GM12891 (cell line): ENCODE measurements at regions not wholly inside any gene's neighbourhood (a gene's known extent, or its start where the extent isn't known, plus 50 kb on each side); places are given as distances from the start of the nearest gene placed in this dataset.

Experiments
- POLR2A ChIP-seq: IDR thresholded peaks from 2 replicates; pipeline ENCODE4 v1.6.1; 2011; ENCODE audit warnings: low read depth, low read length, control low read depth
- POLR2AphosphoS5 ChIP-seq: IDR thresholded peaks from 2 replicates; pipeline ENCODE4 v1.6.1; 2011; ENCODE audit warnings: low read depth, low read length, control low read depth
- TAF1 ChIP-seq: IDR thresholded peaks from 2 replicates; pipeline ENCODE4 v1.6.1; 2011; ENCODE audit warnings: low read depth, low read length, control low read depth

DNA sequence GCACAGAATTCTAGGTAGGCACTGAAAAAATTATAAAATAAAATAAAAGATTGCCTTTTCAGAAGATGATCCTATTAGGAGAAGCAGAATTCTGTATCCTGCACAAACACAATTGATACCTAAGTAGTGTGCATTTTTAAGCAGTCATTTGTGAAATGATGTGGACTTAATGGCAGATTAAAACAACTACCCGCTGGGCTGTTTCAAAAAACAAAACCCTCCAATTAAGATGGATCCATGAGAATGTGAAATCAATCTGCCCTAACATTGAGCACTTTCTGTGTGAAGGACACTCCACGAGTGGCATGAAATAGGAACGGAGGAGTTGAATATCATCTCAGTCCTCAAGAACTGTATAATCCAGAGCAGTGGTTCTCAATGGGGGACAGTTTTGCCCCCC lies 1012.8 kb upstream of the EEF2KMT start:
- no peak for TF ChIP-seq POLR2AphosphoS5
- TF ChIP-seq POLR2A = no peak
- no peak for TF ChIP-seq TAF1
